Neural cell (in vitro differentiated cells): ENCODE measurements at regions not wholly inside any gene's neighbourhood (a gene's known extent, or its start where the extent isn't known, plus 50 kb on each side); places are given as distances from the start of the nearest gene placed in this dataset.

Experiments
- H2AFZ ChIP-seq: fragments of 200-600, 300-800 bp; sonication (generic), shearing (Covaris generic); 2 replicates; pipeline ENCODE4 v1.6.0; 2014; ENCODE audit warnings: low read depth, mild to moderate bottlenecking, antibody characterized with exemption, low read length, moderate library complexity
- H3F3A ChIP-seq: fragments of 200-600 bp; shearing (Covaris generic); 2 replicates; pipeline ENCODE4 v1.6.1; 2016; ENCODE audit warnings: mild to moderate bottlenecking, moderate library complexity, mixed read lengths, antibody characterized with exemption, low read length; ENCODE audit not compliant: insufficient read depth, poor library complexity, severe bottlenecking
- H3K27ac ChIP-seq: fragments of 200-600, 300-800 bp; sonication (generic), shearing (Covaris generic); 2 replicates; pipeline ENCODE4 v1.5.1; 2014; ENCODE audit warnings: mild to moderate bottlenecking, low read length, moderate library complexity
- H3K27me3 ChIP-seq: fragments of 300-800, 200-600 bp; sonication (generic), shearing (Covaris generic); 2 replicates; pipeline ENCODE4 v1.6.0; 2014; ENCODE audit warnings: mild to moderate bottlenecking, low read depth, low read length, moderate library complexity; ENCODE audit not compliant: insufficient read depth
- H3K36me3 ChIP-seq: fragments of 300-800, 200-600 bp; sonication (generic), shearing (Covaris generic); 2 replicates; pipeline ENCODE4 v1.5.1; 2014; ENCODE audit warnings: mild to moderate bottlenecking, antibody characterized with exemption, low read length, moderate library complexity; ENCODE audit not compliant: insufficient read depth
- H3K4me2 ChIP-seq: fragments of 300-800, 200-600 bp; sonication (generic), shearing (Covaris generic); 2 replicates; pipeline ENCODE4 v1.6.0; 2014; ENCODE audit warnings: mild to moderate bottlenecking, low read length
- H3K4me3 ChIP-seq: fragments of 300-800, 200-600 bp; sonication (generic), shearing (Covaris generic); 2 replicates; pipeline ENCODE4 v1.5.1; 2014; ENCODE audit warnings: mild to moderate bottlenecking, low read length, moderate library complexity
- H3K79me2 ChIP-seq: fragments of 200-600 bp; shearing (Covaris generic); replicated peaks from 2 replicates; pipeline ENCODE4 v1.6.0; 2014; ENCODE audit warnings: mild to moderate bottlenecking, low read length, moderate library complexity; ENCODE audit not compliant: insufficient read depth
- H3K9ac ChIP-seq: fragments of 300-800, 200-600 bp; sonication (generic), shearing (Covaris generic); 2 replicates; pipeline ENCODE4 v1.6.1; 2016; ENCODE audit warnings: mild to moderate bottlenecking, low read length, mixed read lengths
- H3K9me2 ChIP-seq: fragments of 200-600 bp; shearing (Covaris generic); 2 replicates; pipeline ENCODE4 v1.6.1; 2016; ENCODE audit warnings: mild to moderate bottlenecking, low read length, mixed read lengths; ENCODE audit not compliant: insufficient read depth
- H3K9me3 ChIP-seq: fragments of 200-600, 300-800 bp; sonication (generic), shearing (Covaris generic); 2 replicates; pipeline ENCODE4 v1.6.1; 2016; ENCODE audit warnings: mild to moderate bottlenecking, mixed run types, low read length, moderate library complexity, mixed read lengths
- H4K20me1 ChIP-seq: fragments of 200-600 bp; shearing (Covaris generic); 2 replicates; pipeline ENCODE4 v1.6.1; 2016; ENCODE audit warnings: mild to moderate bottlenecking, mixed run types; ENCODE audit not compliant: insufficient read depth
- EP300 ChIP-seq: fragments of 450-650 bp; conservative IDR thresholded peaks from 2 replicates; pipeline ENCODE4 v1.6.1; 2014; ENCODE audit warnings: antibody characterized with exemption, mild to moderate bottlenecking, moderate library complexity; ENCODE audit not compliant: poor library complexity, severe bottlenecking
- EZH2 ChIP-seq: fragments of 200-600, 300-800 bp; shearing (Covaris generic), sonication (generic); IDR thresholded peaks from 2 replicates; pipeline ENCODE4 v1.6.1; 2014; ENCODE audit warnings: antibody characterized with exemption, low read length, borderline replicate concordance, mild to moderate bottlenecking; ENCODE audit not compliant: insufficient read depth, poor library complexity, severe bottlenecking
- MXI1 ChIP-seq: fragments of 450-650 bp; conservative IDR thresholded peaks from 2 replicates; pipeline ENCODE4 v1.6.1; 2014; ENCODE audit warnings: antibody characterized with exemption, mild to moderate bottlenecking; ENCODE audit not compliant: poor library complexity, severe bottlenecking
- POLR2AphosphoS5 ChIP-seq: IDR thresholded peaks from 2 replicates; pipeline ENCODE4 v1.6.1; 2012
- RAD21 ChIP-seq: fragments of 450-650 bp; conservative IDR thresholded peaks from 2 replicates; pipeline ENCODE4 v1.6.1; 2014; ENCODE audit warnings: antibody characterized with exemption, mild to moderate bottlenecking, moderate library complexity
- REST ChIP-seq: IDR thresholded peaks from 2 replicates; pipeline ENCODE4 v1.6.1; 2012; ENCODE audit warnings: borderline replicate concordance
- SMC3 ChIP-seq: fragments of 450-650 bp; conservative IDR thresholded peaks from 2 replicates; pipeline ENCODE4 v1.6.1; 2014; ENCODE audit warnings: antibody characterized with exemption, mild to moderate bottlenecking, moderate library complexity; ENCODE audit not compliant: poor library complexity
- TAF1 ChIP-seq: IDR thresholded peaks from 2 replicates; pipeline ENCODE4 v1.6.1; 2012; ENCODE audit warnings: low read depth
- TF ChIP-seq, protein P1 (sequence below): fragments of 450-650 bp; IDR thresholded peaks from 2 replicates; pipeline ENCODE4 v1.5.1; 2014; ENCODE audit warnings: antibody characterized with exemption, mild to moderate bottlenecking, moderate library complexity; ENCODE audit not compliant: poor library complexity, severe bottlenecking

DNA sequence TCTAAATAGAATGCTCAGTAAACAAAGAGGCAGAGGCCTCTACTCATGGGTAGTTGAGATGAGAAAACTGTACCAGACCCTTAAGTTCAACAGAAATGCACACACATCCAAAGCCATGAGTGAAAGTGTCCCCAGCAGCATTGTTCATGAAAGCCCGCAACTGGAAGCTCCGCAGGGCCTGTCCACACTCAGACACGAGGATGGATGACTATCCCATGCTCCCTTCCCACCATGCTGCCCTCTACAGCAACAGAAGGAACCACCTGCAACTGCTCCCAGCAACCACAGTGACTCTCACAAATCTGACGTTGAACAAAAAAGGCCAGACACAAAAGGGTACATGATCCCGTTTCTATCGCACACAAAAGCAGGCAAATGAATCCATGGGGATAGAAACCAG lies 76.9 kb upstream of the ANO1 start:
- Histone ChIP-seq H2AFZ (no peak overlapping the region), H3K36me3 (no peaks in the 10 kb centered on the region), H3K9ac (no peak overlapping the region)

DNA sequence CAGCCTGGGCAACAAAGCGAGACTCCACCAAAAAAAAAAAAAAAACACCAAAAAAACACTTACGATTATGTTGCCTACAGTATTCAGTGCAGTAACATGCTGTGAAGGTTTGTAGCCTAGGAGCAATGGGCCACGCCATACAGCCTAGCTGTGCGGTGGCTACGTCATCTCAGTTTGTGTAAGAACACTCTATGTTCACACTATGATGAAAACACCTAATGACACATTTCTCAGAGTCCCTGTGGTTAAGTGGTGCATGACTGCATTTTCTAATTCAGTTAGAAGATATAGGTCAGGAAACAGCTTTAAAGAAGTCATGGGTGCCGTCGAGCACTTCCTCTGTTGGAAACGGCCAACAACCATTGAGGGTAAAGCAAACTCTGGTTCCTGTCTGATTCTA lies 75.7 kb upstream of the ANO1 start:
- H3F3A ChIP-seq = no peaks in the 10 kb centered on the region
- H3K4me3 ChIP-seq = no peak overlapping the region
- no peak overlapping the region for H2AFZ ChIP-seq
- no peaks in the 10 kb centered on the region for H3K9me3 ChIP-seq
- H3K4me2 ChIP-seq = no peak overlapping the region
- H4K20me1 ChIP-seq = no peaks in the 10 kb centered on the region
- TF ChIP-seq REST (no peak), SMC3 (no peak), TAF1 (no peak), EZH2 (no peak), EP300 (no peak), RAD21 (no peak), MXI1 (no peak), POLR2AphosphoS5 (no peak)
- TF ChIP-seq, protein P1, sequence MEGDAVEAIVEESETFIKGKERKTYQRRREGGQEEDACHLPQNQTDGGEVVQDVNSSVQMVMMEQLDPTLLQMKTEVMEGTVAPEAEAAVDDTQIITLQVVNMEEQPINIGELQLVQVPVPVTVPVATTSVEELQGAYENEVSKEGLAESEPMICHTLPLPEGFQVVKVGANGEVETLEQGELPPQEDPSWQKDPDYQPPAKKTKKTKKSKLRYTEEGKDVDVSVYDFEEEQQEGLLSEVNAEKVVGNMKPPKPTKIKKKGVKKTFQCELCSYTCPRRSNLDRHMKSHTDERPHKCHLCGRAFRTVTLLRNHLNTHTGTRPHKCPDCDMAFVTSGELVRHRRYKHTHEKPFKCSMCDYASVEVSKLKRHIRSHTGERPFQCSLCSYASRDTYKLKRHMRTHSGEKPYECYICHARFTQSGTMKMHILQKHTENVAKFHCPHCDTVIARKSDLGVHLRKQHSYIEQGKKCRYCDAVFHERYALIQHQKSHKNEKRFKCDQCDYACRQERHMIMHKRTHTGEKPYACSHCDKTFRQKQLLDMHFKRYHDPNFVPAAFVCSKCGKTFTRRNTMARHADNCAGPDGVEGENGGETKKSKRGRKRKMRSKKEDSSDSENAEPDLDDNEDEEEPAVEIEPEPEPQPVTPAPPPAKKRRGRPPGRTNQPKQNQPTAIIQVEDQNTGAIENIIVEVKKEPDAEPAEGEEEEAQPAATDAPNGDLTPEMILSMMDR = no peak
- no peaks in the 10 kb centered on the region for H3K9me2 ChIP-seq
- no peaks in the 10 kb centered on the region for H3K36me3 ChIP-seq
- no peak overlapping the region for H3K27ac ChIP-seq
- H3K27me3 ChIP-seq = no peaks in the 10 kb centered on the region
- H3K79me2 ChIP-seq = no peaks in the 10 kb centered on the region
- no peak overlapping the region for H3K9ac ChIP-seq

More for the DNA sequence above, 76.9 kb upstream of the ANO1 start:
- Histone ChIP-seq H3K9me2 (no peaks in the 10 kb centered on the region), H4K20me1 (no peaks in the 10 kb centered on the region), H3F3A (no peaks in the 10 kb centered on the region), H3K27ac (no peak overlapping the region), H3K27me3 (no peaks in the 10 kb centered on the region), H3K4me3 (no peak overlapping the region), H3K9me3 (no peaks in the 10 kb centered on the region), H3K79me2 (no peaks in the 10 kb centered on the region), H3K4me2 (no peak overlapping the region)
- TF ChIP-seq EP300 = no peak
- no peak for TF ChIP-seq SMC3
- no peak for TF ChIP-seq POLR2AphosphoS5
- TF ChIP-seq RAD21 = no peak
- no peak for TF ChIP-seq REST
- no peak for TF ChIP-seq EZH2
- TF ChIP-seq MXI1 = no peak
- TF ChIP-seq, protein P1 = no peak
- no peak for TF ChIP-seq TAF1
